NCI-H510A (cell line): ENCODE measurements at regions not wholly inside any gene's neighbourhood (a gene's known extent, or its start where the extent isn't known, plus 50 kb on each side); places are given as distances from the start of the nearest gene placed in this dataset.
"Not testable (repeated sequence)": the region's sequence is repeated elsewhere in the genome, so short reads cannot be mapped to it uniquely, and the experiment has no call there.

Experiments used
- DNase-seq: peaks from one replicate; lab custom pipeline; 2025; lab: John Stamatoyannopoulos, UW

DNA sequence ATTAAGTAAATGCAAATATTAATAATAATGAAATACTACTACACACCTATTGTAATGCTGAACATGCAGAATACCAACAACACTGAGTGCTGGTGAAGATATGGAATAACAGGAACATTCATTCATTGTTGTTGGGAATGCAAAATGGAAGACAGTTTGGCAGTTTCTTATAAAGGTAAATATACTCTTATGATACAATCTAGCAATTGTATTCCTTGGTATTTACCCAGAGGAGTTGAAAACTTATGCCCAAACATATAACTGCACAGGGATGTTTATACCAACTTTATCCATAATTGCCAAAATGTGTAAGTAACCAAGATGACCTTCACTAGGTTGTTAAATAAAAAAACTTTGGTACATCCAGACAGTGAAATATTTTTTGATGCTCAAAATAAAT lies 636.8 kb downstream of the PRR16 start:
- no peak for DNase-seq

DNA sequence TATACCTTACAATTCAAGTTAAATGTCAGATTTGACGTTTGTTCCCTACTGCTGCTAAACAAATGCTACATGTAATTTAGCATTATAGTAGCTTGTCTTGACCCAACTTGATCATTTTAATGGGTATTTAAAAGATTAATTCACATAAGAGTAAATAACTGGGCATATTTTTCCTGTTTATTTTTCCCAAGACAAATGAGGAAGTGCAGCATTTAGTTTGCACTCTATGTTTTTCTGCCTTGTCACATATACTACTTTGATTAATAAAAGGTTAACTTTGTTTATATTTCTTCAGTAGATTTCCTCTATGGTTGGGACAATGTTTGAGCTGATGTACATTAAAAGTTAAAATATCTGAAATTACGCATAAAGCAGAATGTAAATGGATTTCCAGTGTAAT lies 641.8 kb downstream of the PRR16 start:
- no peak for DNase-seq

DNA sequence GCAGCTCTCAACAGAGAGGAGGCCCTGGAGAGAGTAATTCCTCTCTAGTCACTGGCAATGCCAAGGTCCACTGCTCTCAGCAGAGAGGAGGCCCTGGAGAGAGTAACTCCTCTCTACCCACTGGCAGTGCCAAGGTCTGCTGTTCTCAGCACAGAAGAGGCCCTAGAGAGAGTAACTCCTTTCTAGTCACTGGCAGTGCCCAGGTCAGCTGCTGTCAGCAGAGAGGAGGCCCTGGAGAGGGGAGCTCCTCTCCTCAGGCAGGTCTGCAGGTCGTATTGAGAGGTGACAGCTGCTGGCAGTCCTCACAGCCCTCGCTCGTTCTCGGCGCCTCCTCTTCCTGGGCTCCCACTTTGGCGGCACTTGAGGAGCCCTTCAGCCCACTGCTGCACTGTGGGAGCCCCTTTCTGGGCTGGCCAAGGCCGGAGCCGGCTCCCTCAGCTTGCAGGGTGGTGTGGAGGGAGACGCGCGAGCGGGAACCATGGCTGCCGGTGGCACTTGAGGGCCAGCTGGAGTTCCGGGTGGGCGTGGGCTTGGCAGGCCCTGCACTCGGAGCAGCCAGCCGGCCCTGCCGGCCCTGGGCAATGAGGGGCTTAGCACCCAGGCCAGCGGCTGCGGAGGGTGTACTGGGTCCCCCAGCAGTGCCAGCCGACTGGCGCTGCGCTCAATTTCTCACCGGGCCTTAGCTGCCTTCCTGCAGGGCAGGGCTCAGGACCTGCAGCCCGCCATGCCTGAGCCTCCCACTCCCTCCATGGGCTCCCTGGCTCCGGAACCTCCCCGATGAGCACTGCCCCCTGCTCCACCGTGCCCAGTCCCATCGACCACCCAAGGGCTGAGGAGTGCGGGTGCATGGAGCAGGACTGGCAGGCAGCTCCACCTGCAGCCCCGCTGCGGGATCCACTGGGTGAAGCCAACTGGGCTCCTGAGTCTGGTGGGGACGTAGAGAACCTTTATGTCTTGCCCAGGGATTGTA lies 642.9 kb downstream of the PRR16 start:
- DNase-seq: not testable (repeated sequence)

DNA sequence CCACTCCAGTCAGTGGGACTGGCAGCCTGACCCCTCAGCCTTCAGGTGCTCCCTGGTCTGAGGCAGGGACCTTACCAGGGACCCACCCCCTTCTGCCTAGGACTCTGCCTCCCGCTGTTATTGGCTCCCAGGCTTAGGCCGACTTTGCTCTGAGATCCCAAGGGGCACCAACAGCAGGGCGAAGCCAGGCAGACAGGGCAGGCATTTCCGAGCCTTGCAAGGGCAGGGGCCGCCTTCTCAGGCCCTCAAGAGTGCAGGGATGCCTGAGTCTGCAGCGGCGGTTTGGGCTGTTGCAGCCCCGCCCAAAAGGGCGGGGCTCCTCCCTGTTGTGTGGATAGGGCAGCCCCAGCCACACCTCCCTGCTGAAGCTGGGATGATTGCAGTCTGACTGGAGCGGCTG lies 644.6 kb downstream of the PRR16 start:
- no peak for DNase-seq

DNA sequence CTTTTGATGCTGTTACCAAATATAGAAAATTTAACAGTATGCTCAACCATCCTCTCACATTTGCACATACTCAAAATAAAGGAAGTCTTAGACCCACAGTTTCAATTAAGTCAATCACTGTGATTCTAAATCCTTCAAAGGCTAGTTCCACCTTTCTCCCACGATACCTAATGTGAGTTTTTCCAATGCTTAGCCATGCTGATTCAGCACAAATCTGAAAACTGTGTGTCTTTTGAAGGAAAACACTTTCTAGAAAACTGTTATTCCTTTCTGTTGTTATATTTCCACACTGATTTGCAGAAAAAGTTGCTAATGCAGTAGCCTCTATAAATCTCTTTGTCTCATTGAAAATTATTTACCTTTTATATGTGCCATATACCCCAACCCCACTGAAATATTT lies 645.7 kb downstream of the PRR16 start:
- no peak for DNase-seq

DNA sequence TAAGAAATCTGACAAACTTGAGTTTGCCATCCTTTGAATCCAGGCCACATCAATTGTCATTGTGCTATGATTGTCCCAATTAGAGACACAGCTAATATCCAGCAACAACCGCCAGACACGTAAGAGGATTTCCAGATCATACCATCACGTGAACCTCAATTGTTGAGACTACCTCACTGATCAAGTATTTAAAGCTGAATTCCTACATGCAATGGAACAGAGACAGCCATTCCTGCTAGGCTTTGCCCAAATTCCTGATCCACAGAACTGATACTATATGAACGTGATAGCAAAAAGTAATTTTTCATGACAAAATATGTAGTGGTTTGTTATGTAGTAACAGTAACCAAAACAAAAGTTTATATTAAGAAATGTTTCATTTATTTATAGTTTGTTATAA lies 657.7 kb downstream of the PRR16 start:
- no peak for DNase-seq

DNA sequence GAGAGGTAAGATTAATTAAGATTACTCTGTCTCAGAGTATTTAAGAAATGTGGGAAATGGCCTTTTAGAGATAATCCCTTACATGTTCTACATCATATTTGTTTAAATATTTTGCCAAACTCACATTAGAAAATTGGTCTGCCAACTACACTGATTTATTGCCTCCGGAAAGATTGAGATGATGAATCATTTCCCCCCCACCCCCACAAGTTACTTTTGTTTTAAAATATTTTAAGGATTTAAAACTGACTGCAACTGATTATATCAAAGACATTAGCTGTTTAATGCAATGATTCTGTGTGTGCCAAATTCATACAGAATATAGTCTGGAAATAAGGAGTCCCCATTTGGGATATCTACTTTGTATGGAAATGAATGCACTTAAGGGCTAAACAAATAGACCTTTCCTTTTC lies 674.4 kb downstream of the PRR16 start:
- no peak for DNase-seq

DNA sequence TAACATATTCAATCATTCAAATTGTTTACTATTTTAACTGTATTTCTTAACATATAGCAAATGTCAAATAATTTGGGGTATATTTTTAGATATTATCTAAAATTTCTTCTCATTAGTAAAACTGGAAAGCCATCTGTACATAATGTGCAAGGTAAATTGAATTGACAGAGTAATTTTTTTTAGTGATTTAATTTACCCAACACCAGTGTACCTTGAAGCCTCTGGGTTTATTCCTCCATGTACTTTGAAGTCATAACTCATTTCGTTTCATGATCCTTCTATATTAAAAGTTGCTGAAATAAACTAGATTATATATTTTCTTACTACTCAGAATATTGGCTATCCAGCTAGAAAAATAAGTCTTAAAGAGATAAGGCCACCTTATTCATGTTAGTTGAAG lies 674.9 kb downstream of the PRR16 start:
- DNase-seq: no peak

DNA sequence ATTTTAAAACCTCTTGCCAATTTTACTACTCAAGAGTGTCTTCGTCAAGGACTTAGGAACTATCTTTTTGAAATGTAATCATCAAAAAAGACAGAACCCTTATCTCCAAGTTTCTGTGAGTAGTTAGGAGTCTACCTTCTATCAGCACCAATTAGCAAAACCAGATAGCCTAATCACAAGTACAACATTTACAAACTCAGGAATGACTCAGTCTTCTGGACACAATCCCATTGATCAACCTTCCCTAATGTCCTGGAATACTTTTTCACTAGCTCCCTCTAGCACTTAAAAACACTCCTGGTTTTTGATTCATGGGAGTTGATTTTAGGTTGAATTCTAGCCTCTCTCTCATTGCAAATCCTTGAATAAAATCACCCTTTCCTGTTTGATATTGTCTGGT lies 680.7 kb downstream of the PRR16 start:
- DNase-seq: no peak

DNA sequence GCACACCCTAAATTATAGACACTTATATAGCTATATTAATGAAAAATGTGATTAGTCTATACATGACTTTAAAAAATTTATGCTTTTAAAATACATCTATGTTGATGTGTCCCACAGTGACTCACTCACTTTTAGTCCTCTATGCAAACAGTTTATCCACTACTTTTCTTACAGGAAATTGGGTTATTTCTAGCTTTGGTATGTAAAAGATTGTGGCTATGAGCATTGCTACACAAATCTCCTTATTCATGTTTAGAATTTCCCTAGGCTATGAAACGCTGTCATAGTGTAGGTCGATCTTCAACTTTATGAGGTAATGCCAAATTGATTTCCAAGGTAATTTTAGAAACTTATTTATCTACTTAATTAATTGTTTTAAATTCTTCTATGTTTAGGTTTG lies 687.4 kb downstream of the PRR16 start:
- no peak for DNase-seq

DNA sequence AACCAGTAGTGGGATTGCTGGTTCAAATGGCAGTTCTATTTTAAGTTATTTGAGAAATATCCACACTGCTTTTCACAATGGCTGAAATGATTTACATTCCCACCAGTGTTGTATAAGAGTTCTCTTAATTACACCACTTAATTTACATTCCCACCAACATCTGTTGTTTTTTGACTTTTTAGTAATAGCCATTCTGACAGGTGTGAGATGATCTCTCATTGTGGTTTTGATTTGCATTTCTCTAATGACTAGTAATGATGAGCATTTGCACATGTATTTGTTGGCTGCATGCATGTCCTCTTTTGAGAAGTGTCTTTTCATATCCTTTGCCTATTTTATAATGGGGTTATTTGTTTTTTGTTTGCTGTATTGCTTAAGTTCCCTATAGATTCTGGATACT lies 688.3 kb downstream of the PRR16 start:
- no peak for DNase-seq

DNA sequence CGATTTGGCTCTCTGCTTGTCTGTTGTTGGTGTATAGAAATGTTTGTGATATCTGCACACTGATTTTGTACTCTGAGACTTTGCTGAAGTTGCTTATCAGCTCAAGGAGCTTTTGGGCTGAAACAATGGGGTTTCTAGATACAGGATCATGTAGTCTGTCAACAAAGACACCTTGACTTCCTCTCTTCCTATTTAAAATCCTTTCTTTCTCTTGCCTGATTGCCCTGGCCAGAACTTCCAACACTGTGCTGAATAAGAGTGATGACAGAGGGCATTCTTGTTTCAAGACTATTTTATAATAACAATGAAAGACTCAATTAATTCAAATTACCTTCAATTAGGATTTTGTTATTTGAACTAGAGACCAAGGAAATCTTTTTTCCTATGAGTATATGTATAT lies 692.5 kb downstream of the PRR16 start:
- DNase-seq: no peak

DNA sequence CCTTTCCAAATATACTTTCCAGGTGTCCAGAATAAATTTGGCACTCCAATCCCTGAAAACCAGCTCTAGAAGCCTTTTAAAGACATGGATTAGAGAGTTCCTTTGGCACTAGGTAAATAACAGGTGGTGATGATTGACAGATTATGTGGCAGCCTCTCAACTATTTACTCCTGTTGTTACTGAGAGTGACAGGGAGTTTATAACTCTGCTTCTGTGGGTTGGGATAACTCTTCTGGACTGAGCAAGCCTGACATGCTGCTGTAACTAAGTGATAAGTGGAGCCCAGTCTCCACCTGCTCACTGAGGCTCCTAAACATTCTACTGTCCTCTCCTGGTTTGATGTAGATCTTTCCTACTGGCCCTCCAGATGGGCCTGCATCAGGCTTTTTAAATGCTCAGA lies 693.2 kb upstream of the FTMT start:
- DNase-seq: no peak

DNA sequence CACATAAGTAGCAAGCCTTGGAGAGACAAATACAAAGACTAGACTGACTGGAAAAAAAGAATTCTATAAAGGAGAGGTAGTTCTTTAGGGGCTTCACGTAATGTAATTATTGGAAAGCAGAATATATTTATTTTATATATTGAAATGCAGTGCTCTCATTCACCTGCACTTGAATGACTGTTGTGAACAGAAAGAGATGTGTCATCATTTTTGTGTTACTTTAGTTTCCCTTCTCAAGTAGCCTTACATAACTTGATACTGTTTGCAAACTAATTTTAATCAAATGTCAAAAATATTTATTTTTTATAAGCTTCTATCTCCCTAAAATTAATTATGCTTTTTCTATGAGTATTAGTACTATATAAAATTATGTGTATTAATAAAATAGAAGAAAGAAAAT lies 691.1 kb upstream of the FTMT start:
- no peak for DNase-seq

DNA sequence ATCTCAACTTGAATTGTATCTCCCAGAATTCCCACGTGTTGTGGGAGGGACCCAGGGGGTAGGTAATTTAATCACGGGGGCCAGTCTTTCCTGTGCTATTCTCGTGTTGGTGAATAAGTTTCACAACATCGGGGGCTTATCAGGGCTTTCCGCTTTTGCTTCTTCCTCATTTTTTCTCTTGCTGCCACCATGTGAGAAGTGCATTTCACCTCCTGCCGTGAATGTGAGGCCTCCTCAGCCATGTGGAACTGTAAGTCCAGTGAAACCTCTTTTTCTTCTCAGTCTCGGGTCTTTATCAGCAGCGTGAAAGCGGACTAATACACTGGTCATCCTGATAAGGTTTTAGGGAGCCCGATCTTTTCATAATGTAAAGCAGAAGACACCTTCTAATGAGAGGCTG lies 687.0 kb upstream of the FTMT start:
- no peak for DNase-seq

DNA sequence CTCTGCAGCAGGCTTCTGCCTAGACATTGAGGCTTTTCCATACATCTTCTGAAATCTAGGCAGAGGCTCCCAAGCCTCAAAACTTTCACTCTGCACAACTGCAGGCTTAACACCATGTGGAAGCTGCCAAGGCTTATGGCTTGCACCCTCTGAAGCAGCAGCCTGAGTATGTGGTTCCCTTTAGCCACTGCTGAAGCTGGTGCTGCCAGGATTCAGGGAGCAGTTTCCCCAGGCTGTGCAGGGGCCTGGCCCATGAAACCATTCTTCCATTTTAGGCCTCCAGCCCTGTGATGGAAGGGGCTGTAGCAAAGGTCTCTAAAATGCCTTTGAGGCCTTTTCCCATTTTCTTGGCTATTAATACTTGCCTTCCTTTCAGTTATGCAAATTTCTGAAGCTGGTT lies 680.3 kb upstream of the FTMT start:
- DNase-seq: no peak

DNA sequence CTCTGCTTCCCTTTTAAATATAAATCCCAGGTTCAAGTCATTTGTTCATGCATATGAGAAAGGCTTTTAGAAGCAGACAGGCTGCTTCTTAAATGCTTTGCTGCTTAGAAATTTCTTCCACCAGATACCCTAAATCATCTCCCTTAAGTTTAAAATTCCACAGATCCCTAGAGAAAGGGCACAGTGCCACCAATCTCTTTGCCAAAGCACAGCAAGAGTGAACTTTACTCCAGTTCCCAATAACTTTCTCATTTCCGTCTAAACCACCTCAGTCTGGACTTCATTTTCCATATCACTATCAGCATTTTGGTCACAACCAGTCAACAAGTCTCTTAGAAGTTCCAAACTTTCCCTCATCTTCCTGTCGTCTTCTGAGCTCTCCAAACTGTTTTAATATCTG lies 679.8 kb upstream of the FTMT start:
- DNase-seq: no peak

DNA sequence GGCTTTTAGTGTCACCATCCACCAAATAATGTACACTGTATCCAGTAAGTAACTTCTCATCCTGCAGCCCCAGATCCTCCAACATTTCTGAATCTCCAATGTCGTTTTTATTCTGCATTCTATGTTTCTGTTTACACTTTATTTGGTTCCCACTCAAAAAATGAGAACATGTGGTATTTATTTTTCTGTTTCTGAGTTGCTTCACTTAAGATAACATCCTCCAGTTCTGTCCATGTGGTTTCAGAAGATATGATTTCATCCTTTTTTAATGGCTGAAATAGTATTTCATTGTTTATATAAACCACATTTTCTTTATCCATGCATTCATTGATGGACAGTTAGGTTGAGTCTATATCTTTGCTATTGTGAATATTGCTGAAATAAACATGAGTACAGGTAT lies 677.3 kb upstream of the FTMT start:
- no peak for DNase-seq

DNA sequence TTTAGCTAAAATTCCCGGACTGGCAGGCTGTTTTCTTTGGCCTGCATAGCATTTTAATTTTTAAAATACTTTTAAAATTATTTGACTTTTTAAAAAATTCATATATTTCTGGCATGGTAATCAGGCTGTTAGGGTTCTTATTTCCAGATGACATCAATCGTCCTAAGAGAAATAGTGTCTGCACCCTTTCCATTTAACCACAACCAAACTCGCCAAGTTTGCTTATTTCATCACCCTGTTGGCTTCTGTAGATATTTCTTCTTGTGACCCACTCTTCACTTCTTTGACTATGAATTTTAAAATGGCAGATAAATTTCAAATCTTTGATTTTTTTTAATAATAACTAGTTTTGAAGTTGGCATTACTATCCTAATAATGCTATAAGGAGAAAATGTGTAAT lies 675.7 kb upstream of the FTMT start:
- DNase-seq: no peak

DNA sequence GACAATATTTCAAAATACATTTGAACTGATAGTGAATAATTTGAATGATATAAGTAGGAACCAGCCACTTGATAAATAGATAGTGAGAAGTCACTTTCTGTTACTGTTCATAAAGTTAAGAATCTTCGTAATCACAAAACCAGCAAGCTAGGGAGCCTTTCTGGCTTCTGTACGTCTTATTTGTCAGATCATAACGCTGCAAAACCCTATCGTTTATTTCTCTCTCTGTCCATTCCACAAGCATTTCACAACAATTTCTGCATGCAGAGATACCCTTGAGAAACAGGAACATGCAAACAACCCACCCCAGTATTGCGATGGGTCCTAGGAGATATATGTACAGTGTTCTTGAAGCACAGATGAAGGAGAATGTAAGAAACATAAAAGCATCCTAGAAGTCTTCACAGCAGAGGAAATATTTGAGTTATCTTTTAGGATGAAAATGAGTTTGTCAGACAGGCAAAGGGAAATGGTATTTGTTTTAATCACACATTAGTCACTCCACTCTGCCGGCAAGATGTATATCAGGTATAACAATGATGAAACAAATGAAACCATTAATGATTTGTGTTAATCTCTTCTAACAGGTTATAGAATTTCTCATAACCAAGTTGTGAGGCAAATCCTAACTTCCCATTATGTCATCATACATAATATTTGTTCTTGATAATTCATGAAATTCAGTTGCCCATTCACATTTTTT lies 668.7 kb upstream of the FTMT start:
- no peak for DNase-seq

DNA sequence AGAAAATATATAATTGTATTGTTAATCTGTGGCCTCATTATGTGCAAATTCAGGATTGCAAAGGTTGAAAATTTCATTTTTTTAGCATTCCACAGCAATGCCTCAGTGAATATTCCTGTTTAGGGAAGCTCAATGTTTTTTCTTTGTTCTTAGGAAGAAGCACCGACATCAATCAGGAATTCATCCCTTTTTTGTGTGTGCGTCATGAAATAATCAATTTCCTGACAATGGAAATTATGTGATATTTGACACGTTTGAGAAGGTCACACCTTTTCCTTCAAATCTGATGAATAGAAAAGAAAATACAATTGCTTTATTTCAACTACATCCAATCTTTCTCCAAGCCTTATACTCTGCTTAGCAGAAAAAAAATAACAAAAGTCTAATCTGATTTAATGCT lies 662.8 kb upstream of the FTMT start:
- no peak for DNase-seq

DNA sequence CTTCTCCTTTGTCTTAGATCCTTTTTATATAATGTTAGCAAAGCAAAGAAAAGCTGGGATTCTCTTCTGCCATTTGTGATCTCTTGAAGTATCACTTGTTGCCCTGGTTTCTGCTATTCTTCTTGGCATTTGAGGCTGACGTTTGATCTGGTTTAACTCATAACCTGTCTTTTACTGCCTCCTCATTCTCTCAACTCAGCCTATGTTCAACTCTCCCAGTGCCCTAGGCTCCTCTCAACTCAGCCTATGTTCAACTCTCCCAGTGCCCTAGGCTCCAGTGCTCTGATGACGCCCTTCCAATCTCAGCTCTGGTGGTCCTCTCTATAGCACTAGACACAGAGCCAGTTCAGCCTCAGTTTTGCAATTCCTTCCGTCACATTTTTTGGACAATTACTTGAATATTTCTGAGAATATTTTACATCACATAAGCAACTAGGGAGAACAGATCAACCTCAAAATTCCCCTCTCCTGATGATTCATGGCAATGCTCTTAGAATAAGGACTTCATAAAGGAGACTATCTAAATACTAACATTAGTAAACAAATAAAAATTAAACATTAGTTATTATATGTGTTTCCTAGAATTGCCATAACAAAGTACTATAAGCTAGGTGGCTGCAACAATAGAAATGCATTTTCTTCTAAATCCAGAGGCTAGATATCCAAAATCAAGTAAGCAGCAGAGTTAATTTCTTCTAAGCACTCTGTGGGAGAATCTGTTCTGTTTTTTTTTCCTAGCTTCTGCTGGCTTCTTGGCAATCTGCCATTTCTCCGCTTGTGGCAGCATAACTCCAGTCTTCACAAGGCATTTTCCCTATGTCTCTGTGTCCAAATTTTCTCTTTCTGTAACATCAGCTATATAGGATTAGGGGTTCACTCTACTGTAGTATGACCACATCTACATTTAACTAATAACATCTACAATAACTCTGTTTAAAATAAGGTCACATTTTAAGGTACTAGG lies 662.1 kb upstream of the FTMT start:
- no peak for DNase-seq
